K562 (cell line): ENCODE measurements at regions not wholly inside any gene's neighbourhood (a gene's known extent, or its start where the extent isn't known, plus 50 kb on each side); places are given as distances from the start of the nearest gene placed in this dataset.

Experiments
- ATF4 ChIP-seq: fragments of 450-650 bp; formaldehyde crosslinking; IDR thresholded peaks from 2 replicates; pipeline ENCODE4 v1.4.0; 2022; ENCODE audit warnings: mild to moderate bottlenecking, moderate library complexity
- CSDE1 ChIP-seq, 2 experiments: fragments of 450-650 bp; IDR thresholded peaks; 2 replicates each; pipeline ENCODE4 v1.6.1; 2016; ENCODE audit warnings: mild to moderate bottlenecking in 1 of 2
- KDM4B ChIP-seq, 2 experiments: fragments of 450-650 bp in 1 of 2; sonication (generic) in 1 of 2; IDR thresholded peaks; 2 replicates each; pipeline ENCODE4 v1.6.1; 2016 to 2017; ENCODE audit warnings: borderline replicate concordance in 2 of 2, antibody characterized with exemption in 1 of 2, low read depth in 1 of 2, mild to moderate bottlenecking in 1 of 2
- L3MBTL2 ChIP-seq: fragments of 450-650 bp; IDR thresholded peaks from 2 replicates; pipeline ENCODE4 v1.6.1; 2016; ENCODE audit warnings: mild to moderate bottlenecking, moderate library complexity
- MGA ChIP-seq: fragments of 450-650 bp; IDR thresholded peaks from 2 replicates; pipeline ENCODE4 v1.6.1; 2016; ENCODE audit warnings: mild to moderate bottlenecking, moderate library complexity
- MIER1 ChIP-seq: fragments of 450-650 bp; IDR thresholded peaks from 2 replicates; pipeline ENCODE4 v1.6.1; 2016; ENCODE audit warnings: antibody characterized with exemption, mild to moderate bottlenecking, low read depth
- MTA1 ChIP-seq: fragments of 450-650 bp; IDR thresholded peaks from 2 replicates; pipeline ENCODE4 v1.6.1; 2017; ENCODE audit warnings: borderline replicate concordance
- NUFIP1 ChIP-seq: fragments of 450-650 bp; IDR thresholded peaks from 2 replicates; pipeline ENCODE4 v1.6.1; 2018; ENCODE audit not compliant: partially characterized antibody
- PTTG1 ChIP-seq: fragments of 450-650 bp; IDR thresholded peaks from 2 replicates; pipeline ENCODE4 v1.6.1; 2016; ENCODE audit warnings: low read depth, mild to moderate bottlenecking, missing genetic modification characterization, missing compliant biosample characterization
- SNIP1 ChIP-seq: fragments of 450-650 bp; IDR thresholded peaks from 2 replicates; pipeline ENCODE4 v1.7.1; 2017; ENCODE audit warnings: low read depth, mild to moderate bottlenecking
- SOX6 ChIP-seq: fragments of 450-650 bp; IDR thresholded peaks from 2 replicates; pipeline ENCODE4 v1.6.1; 2014; ENCODE audit warnings: mild to moderate bottlenecking
- TRIM24 ChIP-seq, 2 experiments: fragments of 450-650 bp; IDR thresholded peaks; 2 replicates each; pipeline ENCODE4 v1.6.1; 2016
- TSHZ1 ChIP-seq: fragments of 250-450 bp; sonication (Bioruptor Pico); IDR thresholded peaks from 2 replicates; pipeline ENCODE4 v1.4.0; 2020; ENCODE audit warnings: mild to moderate bottlenecking, moderate library complexity
- ZNF263 ChIP-seq: sonication (generic); formaldehyde crosslinking; IDR thresholded peaks from 2 replicates; pipeline ENCODE4 v1.8.0; 2022; ENCODE audit warnings: mild to moderate bottlenecking, missing genetic modification reagents, borderline replicate concordance
- ZNF589 ChIP-seq: fragments of 200-800 bp; sonication (Bioruptor generic); IDR thresholded peaks from 2 replicates; pipeline ENCODE4 v1.6.1; 2016; ENCODE audit warnings: low read depth, missing genetic modification characterization, missing compliant biosample characterization

- TF ChIP-seq MGA (peak; percentile 39), PTTG1 (no peak), TRIM24 (IDR thresholded peaks at IDR 0.05) (no peak), KDM4B (IDR thresholded peaks at IDR 0.05; ENCODE audit: borderline replicate concordance in 2 of 2, low read depth in 1 of 2) (no peak), MTA1 (no peak), CSDE1 (IDR thresholded peaks at IDR 0.05) (no peak), L3MBTL2 (peak; percentile 30; the same call in 1 of the 2 replicates), SOX6 (0 out of 2 replicates have a peak, but pooled peaks have one; percentile 26), MIER1 (no peak), SNIP1 (no peak), ATF4 (CRISPR knock-in tag) (no peak), TSHZ1 (CRISPR knock-in tag) (no peak), NUFIP1 (no peak), ZNF263 (no peak), ZNF589 (CRISPR knock-in tag) (peak; percentile 22; the same call in 1 of the 2 replicates)
Measured at GRCh38 chr7:47216439-47216838, 365.5 kb downstream of the TNS3 start (continued).
